Spleen (tissue), 11 donors: ENCODE measurements at regions not wholly inside any gene's neighbourhood (a gene's known extent, or its start where the extent isn't known, plus 50 kb on each side); places are given as distances from the start of the nearest gene placed in this dataset.

Source experiments
- DNase-seq: peaks from one replicate; pipeline ENCODE4 v3.0.0-alpha.2; 2020
- H3K27ac ChIP-seq, 8 donors: fragments of 200-600 bp; sonication (generic) in 7 of 8; 1 replicate in 4 of 8; 2 replicates in 4 of 8; pipeline versions ENCODE4 v1.5.0 to v1.8.0; 2016 to 2021; ENCODE audit warnings: inconsistent platforms in 4 of 8, mild to moderate bottlenecking in 4 of 8, moderate library complexity in 1 of 8
- H3K27me3 ChIP-seq, 7 donors: fragments of 200-600 bp; sonication (generic) in 6 of 7; replicated peaks in 1 of 7; 1 replicate in 4 of 7; 2 replicates in 3 of 7; pipeline versions ENCODE4 v1.5.0 to v1.8.0; 2016 to 2021; ENCODE audit warnings: inconsistent platforms in 3 of 7, mild to moderate bottlenecking in 1 of 7
- H3K36me3 ChIP-seq, 6 donors: fragments of 200-600 bp; sonication (generic) in 5 of 6; 1 replicate in 4 of 6; 2 replicates in 2 of 6; pipeline versions ENCODE4 v1.5.0 to v1.8.0; 2016 to 2021; ENCODE audit warnings: inconsistent platforms in 2 of 6
- H3K4me1 ChIP-seq, 6 donors: fragments of 200-600 bp; sonication (generic) in 5 of 6; 1 replicate in 3 of 6; 2 replicates in 3 of 6; pipeline versions ENCODE4 v1.5.0 to v1.8.0; 2016 to 2021; ENCODE audit warnings: inconsistent platforms in 3 of 6
- H3K4me3 ChIP-seq, 8 donors: fragments of 200-600 bp; sonication (generic) in 7 of 8; 1 replicate in 4 of 8; 2 replicates in 4 of 8; pipeline versions ENCODE4 v1.5.0 to v1.8.0; 2016 to 2021; ENCODE audit warnings: inconsistent platforms in 4 of 8, mild to moderate bottlenecking in 4 of 8, moderate library complexity in 2 of 8
- H3K9me3 ChIP-seq, 8 donors: fragments of 200-600 bp; sonication (generic) in 7 of 8; 1 replicate in 4 of 8; 2 replicates in 4 of 8; pipeline versions ENCODE4 v1.5.0 to v1.8.0; 2016 to 2021; ENCODE audit warnings: inconsistent platforms in 4 of 8
- POLR2A ChIP-seq, 3 donors: fragments of 450-650 bp; IDR thresholded peaks; one replicate each; pipeline ENCODE4 v1.5.1; 2017; ENCODE audit warnings: antibody characterized with exemption in 3 of 3, mild to moderate bottlenecking in 1 of 3
- POLR2AphosphoS5 ChIP-seq, 3 donors: sonication (generic); formaldehyde crosslinking; IDR thresholded peaks; one replicate each; pipeline ENCODE4 v1.5.1; 2017; ENCODE audit warnings: antibody characterized with exemption in 3 of 3
- WGBS, 5 donors: extraction: QIAGEN DNeasy Blood & Tissue Kit in 3 of 5; methylation state at CpG; one replicate each; pipeline versions ENCODE4 v1.1.5 to v1.1.7; 2013 to 2018; 5-methylcytosine and 5-hydroxymethylcytosine counted together
- intact Hi-C: fragments of 100-400 bp; cut with DNase I; formaldehyde crosslinking; loops from one replicate; pipeline ENCODE4 v1.15.0; 2023; ENCODE audit warnings: low total_unique reads
- TF ChIP-seq, protein P1 (sequence below), 11 experiments: fragments of 200-600 bp in 7 of 11; fragments of 450-650 bp in 4 of 11; sonication (generic) in 4 of 11; IDR thresholded peaks in 8 of 11; conservative IDR thresholded peaks in 3 of 11; 1 replicate in 7 of 11; 2 replicates in 4 of 11; pipeline versions ENCODE4 v1.4.0 to v1.8.0; 2016 to 2021; ENCODE audit warnings: antibody characterized with exemption in 11 of 11, inconsistent platforms in 4 of 11, mild to moderate bottlenecking in 1 of 11
- donor health status: healthy with polysubstance abuse.
- donor health status: DM: no; HTN: no; CAD: no; lungs with moderate emphysema.
- donor health status: DM: no; HTN: no; CAD: no.
- donor health status: Bipolar disorder and iron deficiency.
- donor health status: healthy.
- donor health status: DM: no; HTN: no; CAD: no.
- donor health status: DM: yes; HTN: yes; CAD: no.

DNA sequence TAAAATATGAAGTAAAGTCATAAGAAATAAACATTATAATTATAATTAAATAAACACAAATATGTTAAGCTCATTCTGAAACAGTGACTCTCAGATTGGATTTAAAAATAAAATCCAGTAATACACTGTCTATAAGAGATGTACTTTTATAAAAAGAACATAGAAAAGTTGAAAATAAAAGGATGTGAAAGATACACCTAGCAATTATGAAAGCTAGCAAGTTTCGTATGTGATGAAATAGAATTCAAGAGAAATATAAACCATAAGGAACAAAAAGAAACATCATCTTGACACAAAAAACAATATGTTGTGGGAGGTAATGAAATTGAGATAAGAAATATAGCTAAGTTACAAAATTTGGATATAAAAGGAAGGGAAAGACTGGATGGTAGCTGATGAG is 128.6 kb upstream of the CNR1 start:
- Histone ChIP-seq H3K9me3 (peaks cover 0 to 8% (median 0%) of the 10 kb centered on the region in 8 donors), H3K4me3 (no peak overlapping the region), H3K36me3 (no peaks in the 10 kb centered on the region), H3K27me3 (no peaks in the 10 kb centered on the region), H3K27ac (no peak overlapping the region), H3K4me1 (no peaks in the 10 kb centered on the region)
- no peak for DNase-seq
- no peak for TF ChIP-seq POLR2A (IDR thresholded peaks at IDR 0.05)
- no peak for TF ChIP-seq POLR2AphosphoS5 (IDR thresholded peaks at IDR 0.05)
- TF ChIP-seq, protein P1, sequence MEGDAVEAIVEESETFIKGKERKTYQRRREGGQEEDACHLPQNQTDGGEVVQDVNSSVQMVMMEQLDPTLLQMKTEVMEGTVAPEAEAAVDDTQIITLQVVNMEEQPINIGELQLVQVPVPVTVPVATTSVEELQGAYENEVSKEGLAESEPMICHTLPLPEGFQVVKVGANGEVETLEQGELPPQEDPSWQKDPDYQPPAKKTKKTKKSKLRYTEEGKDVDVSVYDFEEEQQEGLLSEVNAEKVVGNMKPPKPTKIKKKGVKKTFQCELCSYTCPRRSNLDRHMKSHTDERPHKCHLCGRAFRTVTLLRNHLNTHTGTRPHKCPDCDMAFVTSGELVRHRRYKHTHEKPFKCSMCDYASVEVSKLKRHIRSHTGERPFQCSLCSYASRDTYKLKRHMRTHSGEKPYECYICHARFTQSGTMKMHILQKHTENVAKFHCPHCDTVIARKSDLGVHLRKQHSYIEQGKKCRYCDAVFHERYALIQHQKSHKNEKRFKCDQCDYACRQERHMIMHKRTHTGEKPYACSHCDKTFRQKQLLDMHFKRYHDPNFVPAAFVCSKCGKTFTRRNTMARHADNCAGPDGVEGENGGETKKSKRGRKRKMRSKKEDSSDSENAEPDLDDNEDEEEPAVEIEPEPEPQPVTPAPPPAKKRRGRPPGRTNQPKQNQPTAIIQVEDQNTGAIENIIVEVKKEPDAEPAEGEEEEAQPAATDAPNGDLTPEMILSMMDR (IDR thresholded peaks at IDR 0.05 in 8 of 11, conservative IDR thresholded peaks at IDR 0.05 in 3 of 11), result no peak
- intact Hi-C loops, result no loop called here
- WGBS, 5 donors, result 59 to 79% (median 66%) methylated on average over 1 of the region's 1 CpG

DNA sequence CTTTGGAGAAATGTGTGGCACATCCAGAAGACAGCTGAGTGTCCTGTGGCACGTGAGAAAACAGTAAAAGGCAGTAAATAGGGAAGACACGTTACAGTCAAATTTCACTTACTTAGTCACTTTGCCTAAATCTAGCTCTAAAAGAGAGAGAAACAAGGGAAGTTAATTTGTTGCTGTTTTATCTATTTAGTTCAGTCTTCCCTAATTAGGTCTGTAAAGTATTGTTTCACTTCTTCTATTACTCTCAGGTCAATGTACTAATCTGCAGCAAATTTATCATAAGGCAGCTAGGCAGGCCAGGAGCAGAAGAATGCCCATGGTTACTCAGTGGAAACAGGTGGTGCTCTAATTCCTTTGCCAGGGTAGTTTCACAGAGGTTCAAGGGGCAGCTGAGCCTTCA is 124.3 kb upstream of the CNR1 start:
- Histone ChIP-seq H3K4me3 (no peak overlapping the region), H3K9me3 (peaks cover 0 to 33% (median 24%) of the 10 kb centered on the region in 8 donors)

GRCh38 chr6:88287696-88288095 is 121.5 kb upstream of the CNR1 start:
- Histone ChIP-seq H3K36me3 (no peaks in the 10 kb centered on the region), H3K27me3 (no peaks in the 10 kb centered on the region), H3K4me1 (no peaks in the 10 kb centered on the region), H3K27ac (no peak overlapping the region), H3K4me3 (no peak overlapping the region), H3K9me3 (peaks cover 0 to 44% (median 30%) of the 10 kb centered on the region in 8 donors)
- TF ChIP-seq, protein P1 (IDR thresholded peaks at IDR 0.05 in 8 of 11, conservative IDR thresholded peaks at IDR 0.05 in 3 of 11), result no peak
- TF ChIP-seq POLR2AphosphoS5 (IDR thresholded peaks at IDR 0.05) (no peak), POLR2A (IDR thresholded peaks at IDR 0.05) (no peak)
- no peak for DNase-seq
- intact Hi-C loops, result no loop called here

More for the DNA sequence above, 124.3 kb upstream of the CNR1 start:
- intact Hi-C loops, result no loop called here
- TF ChIP-seq, protein P1 (IDR thresholded peaks at IDR 0.05 in 8 of 11, conservative IDR thresholded peaks at IDR 0.05 in 3 of 11), result no peak
- TF ChIP-seq POLR2AphosphoS5 (IDR thresholded peaks at IDR 0.05), result no peak
- TF ChIP-seq POLR2A (IDR thresholded peaks at IDR 0.05), result no peak
- no peaks in the 10 kb centered on the region for H3K4me1 ChIP-seq
- no peak for DNase-seq
- H3K27ac ChIP-seq, result no peak overlapping the region
- H3K27me3 ChIP-seq, result no peaks in the 10 kb centered on the region
- H3K36me3 ChIP-seq, result no peaks in the 10 kb centered on the region
- WGBS, 5 donors, result 57 to 75% (median 64%) methylated on average over 2 of the region's 2 CpGs

DNA sequence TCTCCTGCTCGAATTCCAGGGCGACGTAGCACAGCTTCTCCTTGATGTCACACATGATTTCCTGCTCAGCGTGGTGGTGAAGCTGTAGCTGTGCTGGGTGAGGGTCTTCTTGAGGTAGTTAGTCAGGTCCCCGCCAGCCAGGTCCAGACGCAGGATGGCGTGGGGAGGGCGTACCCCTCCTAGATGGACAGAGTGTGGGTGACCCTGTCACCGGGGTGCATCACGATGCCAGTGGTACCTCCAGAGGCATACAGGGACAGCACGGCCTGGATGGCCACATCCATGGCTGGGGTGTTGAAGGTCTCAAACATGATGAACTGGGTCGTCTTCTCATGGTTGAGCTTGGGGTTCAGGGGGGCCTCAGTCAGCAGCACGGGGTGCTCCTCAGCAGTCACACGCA is 110.2 kb upstream of the CNR1 start:
- Histone ChIP-seq H3K36me3 (no peaks in the 10 kb centered on the region), H3K27ac (no peak overlapping the region), H3K9me3 (peaks cover 0 to 6% (median 0%) of the 10 kb centered on the region in 8 donors), H3K27me3 (no peaks in the 10 kb centered on the region), H3K4me3 (no peak overlapping the region), H3K4me1 (no peaks in the 10 kb centered on the region)
- WGBS, 5 donors, result 90 to 100% (median 93%) methylated on average over 7 to 14 of the region's 14 CpGs
- intact Hi-C loops, result no loop called here
- no peak for TF ChIP-seq POLR2A (IDR thresholded peaks at IDR 0.05)
- TF ChIP-seq, protein P1 (IDR thresholded peaks at IDR 0.05 in 8 of 11, conservative IDR thresholded peaks at IDR 0.05 in 3 of 11), result no peak
- no peak for TF ChIP-seq POLR2AphosphoS5 (IDR thresholded peaks at IDR 0.05)
- DNase-seq, result no peak
